HUDEP-2 (cell line): ENCODE measurements at regions not wholly inside any gene's neighbourhood (a gene's known extent, or its start where the extent isn't known, plus 50 kb on each side); places are given as distances from the start of the nearest gene placed in this dataset.

Experiments
- DNase-seq, 76 experiments: peaks; one replicate each; lab custom pipeline; 2025; ENCODE audit not compliant: unreplicated experiment in 76 of 76; lab: John Stamatoyannopoulos, UW

- no peak for DNase-seq
These were observed 183.7 kb downstream of the BRD1 start for GRCh38 chr22:49643998-49644397.

- DNase-seq: no peak
These were observed 184.2 kb downstream of the BRD1 start for GRCh38 chr22:49643466-49643865.

GRCh38 chr22:49642741-49643140 lies 184.9 kb downstream of the BRD1 start:
- DNase-seq: no peak

DNA sequence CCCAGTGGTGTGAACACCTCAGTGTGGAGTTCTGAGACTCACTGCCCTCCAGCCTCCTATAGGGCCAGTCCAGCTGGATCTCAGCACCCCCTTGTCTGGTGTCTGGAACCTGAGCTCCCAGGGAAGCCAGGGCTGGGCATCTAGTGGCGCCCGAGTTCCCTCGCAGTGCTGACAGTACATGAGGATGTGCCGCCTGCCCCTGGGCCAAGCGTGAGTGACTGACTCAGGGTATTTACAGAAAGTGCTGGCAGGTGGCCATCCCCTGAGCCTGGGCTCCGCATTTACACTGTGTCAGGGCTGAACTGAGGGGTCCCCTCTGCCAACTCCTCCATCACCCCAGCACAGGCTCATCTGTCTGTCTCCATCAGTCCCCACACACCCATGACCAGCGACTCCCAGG lies 185.3 kb downstream of the BRD1 start:
- no peak for DNase-seq

GRCh38 chr22:49641770-49642313 lies 185.8 kb downstream of the BRD1 start:
- DNase-seq: no peak

- no peak for DNase-seq
These were observed 187.1 kb downstream of the BRD1 start for GRCh38 chr22:49640366-49641095.

DNA sequence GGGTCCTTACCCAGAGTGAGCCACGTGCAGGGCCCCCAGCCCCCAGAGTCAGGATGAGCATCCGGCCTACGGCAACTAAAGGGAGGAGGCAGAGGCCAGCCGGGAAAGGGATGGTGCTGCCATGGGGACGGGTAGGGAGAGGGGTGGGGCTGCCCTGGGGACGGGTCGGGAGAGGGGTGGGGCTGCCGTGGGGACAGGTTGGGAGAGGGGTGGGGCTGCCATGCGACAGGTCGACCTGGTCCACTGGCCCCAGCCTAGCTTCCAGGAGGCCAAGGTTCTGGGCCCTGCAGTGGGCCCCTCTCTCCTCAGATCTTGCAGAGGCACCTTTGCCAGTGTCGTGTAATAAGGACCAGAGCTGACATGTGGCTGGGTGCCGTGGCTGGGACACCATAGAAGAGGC lies 187.7 kb downstream of the BRD1 start:
- no peak for DNase-seq

DNA sequence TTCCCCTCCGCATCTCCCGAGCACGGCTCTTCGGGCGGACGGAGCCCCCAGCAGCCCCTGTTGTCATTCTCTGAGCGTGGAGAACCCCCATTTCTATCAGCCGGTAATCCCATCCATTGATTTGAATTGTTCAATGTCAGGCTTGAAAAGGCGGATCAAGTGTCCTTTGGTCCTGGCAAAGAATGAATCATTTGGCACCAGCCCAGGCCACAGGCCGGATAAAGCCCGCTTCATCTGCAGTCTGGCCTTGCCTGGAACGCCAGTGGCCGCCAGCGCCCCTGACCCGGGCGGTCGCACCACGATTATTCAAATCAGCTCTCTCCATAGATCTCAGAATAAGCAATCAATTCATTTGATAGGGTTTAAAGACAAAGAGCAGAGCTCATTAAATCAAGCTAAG lies 188.9 kb downstream of the BRD1 start:
- DNase-seq: no peak

- no peak for DNase-seq
These were observed 189.7 kb downstream of the BRD1 start for GRCh38 chr22:49638001-49638400.

GRCh38 chr22:49637255-49637760 lies 190.4 kb downstream of the BRD1 start:
- no peak for DNase-seq

DNA sequence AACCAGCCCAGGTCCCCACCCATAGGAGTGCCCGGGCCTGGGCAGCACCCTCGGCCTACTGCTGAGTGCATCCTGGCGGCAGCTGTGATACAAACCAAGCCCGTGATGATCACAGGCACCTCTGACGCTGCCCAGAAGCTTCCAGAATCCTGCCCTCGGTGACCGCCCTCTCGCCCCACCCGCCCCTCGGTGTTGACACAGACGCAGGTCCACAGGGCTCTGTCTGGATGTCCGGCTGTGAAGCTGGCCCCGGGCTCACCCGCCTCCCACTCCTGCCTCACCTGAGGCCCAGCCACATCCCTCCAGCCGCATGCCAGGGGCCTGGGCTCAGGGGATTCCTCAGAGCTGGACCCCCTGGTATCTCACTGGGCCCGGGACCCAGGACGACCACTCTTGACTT lies 191.0 kb downstream of the BRD1 start:
- DNase-seq: no peak

GRCh38 chr22:49636214-49636613 lies 191.5 kb downstream of the BRD1 start:
- no peak for DNase-seq

- DNase-seq: no peak
These were observed 193.5 kb downstream of the BRD1 start for GRCh38 chr22:49634006-49634772.

GRCh38 chr22:49633010-49633324 lies 194.7 kb downstream of the BRD1 start:
- no peak for DNase-seq

DNA sequence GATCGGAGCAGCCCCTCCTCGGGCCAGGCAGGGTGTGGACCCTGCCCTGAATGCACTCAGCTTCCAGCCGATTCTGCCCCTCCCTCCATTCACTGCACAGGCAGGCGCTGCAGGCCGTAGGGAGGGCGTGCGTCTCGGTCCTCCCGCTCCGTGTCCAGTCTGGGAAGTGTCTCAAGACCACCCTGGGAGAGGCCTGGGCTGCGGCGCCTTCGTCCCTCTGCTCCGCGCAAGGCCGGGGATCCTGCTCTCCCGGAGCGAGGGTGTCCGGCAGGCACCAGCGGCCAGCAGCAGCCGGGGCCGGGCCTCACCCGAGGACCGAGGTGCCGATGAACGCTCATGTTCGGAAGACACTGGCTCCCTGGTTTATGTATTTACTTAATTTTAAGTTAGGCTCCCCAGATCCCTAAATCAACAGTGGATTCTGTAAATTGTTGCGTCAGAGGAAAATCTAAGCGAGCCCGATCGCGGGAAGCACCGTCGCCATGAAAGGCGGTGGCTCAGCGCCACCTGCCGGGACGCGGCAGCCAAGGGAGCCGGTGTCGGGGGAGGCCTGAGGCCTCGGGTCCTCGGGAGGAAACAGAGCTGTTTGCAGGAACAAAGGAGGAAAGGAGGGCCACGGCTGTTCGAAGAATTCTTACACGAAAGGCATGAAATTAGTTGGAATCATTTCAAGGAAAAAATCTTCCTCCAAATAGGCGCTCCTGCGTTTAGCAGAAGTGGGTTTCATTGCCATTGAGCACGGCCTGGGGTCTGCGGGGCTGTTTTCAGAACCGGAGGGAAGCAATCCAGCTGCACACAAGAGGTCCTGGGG lies 195.3 kb downstream of the BRD1 start:
- DNase-seq: no peak

GRCh38 chr22:49630448-49630946 lies 197.2 kb downstream of the BRD1 start:
- DNase-seq: no peak

DNA sequence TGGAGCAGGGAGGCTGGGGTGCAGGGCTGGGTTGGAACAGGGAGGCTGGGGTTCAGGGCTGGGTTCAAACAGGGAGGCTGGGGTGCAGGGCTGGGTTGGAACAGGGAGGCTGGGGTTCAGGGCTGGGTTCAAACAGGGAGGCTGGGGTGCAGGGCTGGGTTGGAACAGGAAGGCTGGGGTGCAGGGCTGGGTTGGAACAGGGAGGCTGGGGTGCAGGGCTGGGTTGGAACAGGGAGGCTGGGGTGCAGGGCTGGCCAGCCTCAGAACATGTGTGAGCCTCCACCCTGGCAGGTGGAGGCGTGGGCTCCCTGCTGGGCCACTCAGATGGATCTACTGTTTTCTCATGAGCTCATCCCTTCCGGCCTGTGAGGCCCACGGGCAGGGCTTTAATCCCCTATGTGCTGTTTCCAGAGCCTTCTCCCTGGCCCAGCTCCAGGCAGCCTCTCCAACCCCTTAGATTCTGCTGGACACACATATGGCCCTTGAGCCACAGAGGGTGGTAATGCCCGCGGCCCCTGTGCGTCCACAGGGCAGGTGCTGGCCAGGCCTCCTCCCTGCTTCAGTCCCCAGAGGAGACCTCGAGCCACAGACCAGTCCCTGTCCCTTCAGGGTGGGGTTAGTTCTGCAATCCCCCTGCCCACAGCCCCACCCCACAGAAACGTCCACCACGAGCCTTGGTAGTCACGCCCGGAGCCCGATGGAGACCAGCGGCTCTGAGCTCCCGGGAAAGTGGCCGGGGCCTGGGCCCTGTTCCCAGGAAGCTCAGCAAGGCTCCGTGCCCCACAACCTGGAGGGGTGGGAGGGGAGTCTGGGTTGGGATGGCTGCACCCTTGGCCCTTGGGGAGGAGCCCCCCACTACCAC lies 197.9 kb downstream of the BRD1 start:
- no peak for DNase-seq

DNA sequence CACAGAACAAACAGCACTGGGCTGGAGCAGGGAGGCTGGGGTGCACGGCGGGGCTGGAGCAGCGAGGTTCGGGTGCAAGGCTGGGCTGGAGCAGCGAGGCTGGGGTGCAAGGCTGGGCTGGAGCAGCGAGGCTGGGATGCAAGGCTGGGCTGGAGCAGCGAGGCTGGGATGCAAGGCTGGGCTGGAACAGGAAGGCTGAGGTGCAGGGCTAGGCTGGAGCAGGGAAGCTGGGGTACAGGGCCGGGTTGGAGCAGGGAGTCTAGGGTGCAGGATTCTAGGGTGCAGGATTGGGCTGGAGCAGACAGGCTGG lies 198.5 kb downstream of the BRD1 start:
- DNase-seq: no peak

DNA sequence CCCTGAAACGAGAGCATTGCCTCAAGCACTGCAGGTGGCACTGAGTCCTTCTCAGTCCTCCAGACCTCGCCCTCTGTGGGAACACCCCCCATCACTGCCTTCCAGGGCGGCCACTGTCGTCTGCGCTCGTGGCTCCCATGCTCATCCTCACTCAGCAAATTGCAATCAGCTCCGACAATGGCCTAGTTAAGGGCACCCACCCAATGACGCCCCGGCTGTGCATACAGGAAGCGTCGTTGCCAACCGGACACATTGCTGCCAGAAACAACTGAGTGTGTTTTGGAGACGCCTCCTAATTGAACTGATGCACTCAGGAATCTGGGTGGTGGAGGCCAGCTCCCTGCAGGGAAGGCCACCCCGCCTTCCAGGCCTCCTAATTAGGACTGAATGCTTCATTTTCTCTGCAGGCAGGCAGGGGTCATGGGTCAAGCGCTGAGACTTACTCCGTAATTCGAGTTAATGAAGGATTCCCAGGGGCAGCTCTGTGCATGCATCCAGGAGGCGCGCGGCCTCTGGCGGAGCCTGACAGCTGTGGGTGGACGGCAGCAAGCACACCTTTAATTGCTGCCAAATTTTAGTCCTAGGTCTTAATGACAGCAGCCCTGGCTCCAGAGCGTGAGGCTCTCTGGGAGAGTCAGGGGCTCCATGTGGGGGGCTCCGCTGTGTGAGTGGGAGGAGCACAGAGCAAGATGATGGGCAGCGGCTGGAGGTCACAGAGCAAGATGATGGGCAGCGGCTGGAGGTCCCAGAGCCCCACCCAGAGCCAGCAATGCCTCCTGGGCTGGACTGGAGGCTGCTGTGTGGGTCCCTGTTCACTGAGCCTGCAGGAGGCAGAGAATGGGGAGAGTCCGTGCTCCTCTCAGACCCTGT lies 199.0 kb downstream of the BRD1 start:
- no peak for DNase-seq
